HG03439 (cell line): ENCODE measurements at regions not wholly inside any gene's neighbourhood (a gene's known extent, or its start where the extent isn't known, plus 50 kb on each side); places are given as distances from the start of the nearest gene placed in this dataset.

Experiments
- ATAC-seq: cut with Tn5 transposase; IDR thresholded peaks from one replicate; pipeline ENCODE4 v1.9.1; 2021; ENCODE audit warnings: mild to moderate bottlenecking, moderate library complexity; ENCODE audit not compliant: unreplicated experiment

DNA sequence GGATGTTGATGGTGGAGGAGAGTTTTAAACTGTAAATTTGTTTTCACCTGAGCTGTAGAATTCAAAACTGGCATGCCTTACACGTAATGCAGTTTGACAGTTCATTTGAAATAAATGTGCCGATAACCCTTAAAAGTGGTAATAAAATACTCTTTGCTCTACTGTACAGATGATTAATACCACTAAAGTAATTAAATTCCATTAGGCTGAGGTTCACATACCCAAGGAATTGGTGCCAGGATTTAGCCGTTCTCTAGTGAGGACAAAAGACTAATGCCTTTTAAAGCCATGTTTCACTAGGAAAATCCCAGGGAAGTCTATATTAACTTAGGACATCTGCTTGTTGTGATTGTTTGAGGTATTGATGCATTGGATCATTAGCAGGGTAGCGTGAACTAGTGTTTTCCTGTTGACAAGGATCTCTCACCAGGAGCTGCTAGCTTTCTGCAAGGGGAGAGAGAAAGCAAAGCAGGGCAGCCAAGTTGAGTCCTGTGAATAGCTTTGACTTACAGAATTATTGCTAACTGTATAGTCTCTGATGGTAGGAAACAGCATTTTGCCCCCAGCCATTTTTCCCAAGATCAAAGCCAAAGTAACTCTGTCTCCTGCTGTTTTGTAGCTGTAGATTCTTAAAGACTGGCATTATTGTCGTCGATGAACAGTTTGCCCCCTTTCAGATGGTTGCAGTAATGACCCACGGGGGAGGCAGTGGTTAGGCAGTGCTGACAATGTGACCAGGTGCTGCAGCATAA, 280.9 kb upstream of the FANCL start:
- ATAC-seq = no peak

DNA sequence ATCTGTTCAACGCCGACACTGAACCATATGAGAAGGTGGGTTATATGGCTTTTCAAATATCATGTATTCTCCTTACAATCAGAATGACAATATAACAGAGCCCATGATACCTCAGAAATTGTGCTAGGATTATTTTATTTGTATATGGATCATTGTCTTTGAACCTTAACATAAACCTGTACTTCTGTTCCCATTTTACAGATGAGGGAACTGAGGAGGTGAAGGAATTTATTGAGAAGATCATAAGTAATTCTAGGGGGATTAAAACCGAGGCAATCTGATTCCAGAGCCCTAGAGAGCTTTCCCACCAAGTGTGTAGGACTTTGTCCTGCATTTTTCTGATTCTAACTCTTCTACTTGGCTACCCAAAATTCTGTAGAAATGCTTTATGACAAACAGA, 279.8 kb upstream of the FANCL start:
- no peak for ATAC-seq

DNA sequence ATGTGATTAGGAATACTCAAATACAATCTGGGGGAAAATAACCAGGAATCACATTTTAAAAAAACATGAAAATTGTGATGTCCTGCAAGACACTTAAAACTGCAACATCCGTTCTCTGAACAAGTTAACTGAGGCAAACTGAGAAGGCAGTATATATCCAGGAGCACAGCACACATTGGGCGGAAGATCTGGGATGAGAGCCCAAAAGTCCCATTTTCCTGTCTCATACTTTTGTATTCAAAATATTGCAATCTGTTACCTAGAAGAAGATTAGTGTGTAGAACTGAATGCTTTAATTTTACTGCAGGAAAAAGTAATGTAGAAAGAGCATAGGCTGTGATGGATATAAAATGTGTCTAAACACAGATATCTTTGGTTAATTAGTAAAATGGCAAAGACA, 276.8 kb upstream of the FANCL start:
- no peak for ATAC-seq

DNA sequence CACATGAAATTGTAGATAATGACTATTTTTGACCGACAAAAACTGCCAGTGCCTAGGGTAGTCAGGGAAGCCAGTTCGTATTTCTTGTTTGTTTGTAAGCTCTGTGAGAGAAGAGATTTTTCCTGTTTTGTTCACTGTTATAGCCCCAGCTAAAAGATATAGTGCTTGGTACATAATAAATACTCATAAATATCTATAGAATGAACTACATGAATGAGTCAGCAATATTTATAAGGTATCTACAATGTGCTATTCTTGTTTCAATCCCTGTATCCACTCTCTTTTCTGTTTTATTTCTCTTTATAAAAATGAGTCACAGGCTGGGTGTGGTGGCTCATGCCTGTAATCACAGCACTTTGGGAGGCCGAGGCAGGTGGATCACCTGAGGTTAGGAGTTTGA, 275.6 kb upstream of the FANCL start:
- no peak for ATAC-seq

DNA sequence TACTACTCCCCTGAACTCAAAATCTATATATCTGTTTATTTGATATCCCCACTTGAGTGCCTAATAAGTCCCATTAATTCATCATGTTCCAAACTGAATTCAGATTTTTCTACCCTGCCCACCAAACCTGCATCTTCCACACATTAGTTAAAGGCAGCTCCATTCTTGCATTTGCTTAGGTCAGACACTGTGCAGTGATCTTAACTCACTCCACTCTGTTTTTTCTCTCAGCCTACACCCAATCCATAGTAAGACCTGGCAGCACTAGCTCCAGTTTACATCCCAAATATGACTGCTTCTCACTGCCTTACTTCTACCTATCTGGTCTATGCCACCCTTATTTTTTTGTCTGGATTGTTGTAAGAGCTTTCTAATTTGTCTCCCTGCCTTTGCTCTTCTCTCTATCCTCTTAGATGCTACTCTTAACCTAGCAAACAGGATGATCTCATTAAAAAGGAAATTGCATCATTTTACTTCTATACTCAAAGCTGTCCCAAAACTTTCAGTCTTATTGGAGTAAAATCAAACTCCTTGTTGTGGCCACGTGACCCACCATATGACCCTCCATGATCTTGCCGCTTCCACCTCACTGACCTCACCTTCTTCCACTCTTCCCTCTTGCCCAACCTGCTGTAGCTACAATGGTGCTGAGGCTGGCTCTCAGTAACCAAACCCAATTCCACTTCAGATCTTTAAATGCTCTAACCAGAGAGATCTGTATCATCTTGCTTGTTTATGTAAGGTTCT, 274.9 kb upstream of the FANCL start:
- no peak for ATAC-seq

DNA sequence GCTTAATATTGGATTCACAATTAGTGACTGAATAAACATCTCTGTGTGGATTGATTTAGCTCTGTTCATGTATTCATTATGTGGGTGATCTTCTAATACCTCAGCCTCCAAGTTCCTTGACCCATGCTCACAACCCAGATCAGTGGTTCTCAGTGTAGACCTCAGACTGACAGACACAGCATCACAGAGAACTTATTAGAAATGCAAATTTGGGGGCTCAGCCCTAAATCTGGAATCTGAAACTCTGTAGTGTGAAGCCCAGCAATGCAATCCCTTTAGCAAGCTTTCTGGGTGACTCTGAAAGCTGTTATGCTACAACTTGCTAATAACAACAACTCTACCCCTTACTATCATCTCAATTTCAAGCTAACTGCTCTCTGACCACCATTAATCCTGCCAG, 273.1 kb upstream of the FANCL start:
- ATAC-seq = peak; percentile 91

DNA sequence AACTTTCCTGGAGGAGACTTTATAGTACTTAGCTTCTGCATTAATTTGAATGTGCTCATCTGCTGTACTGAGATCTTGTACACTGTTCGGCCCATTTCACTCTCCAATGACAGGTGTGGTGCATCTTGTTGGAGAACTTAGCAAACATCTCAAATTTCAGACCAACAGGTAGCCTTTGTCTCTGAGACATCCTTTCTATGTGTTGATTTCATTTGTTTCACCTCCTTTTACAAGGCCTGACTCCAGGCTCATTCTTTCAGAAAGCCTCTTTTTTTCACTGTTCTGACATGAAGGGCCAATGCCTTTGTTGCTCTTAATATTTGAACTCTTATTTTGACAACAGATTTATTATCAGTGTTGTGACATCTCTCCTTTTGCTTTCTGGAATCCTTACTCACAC, 271.8 kb upstream of the FANCL start:
- ATAC-seq = no peak

DNA sequence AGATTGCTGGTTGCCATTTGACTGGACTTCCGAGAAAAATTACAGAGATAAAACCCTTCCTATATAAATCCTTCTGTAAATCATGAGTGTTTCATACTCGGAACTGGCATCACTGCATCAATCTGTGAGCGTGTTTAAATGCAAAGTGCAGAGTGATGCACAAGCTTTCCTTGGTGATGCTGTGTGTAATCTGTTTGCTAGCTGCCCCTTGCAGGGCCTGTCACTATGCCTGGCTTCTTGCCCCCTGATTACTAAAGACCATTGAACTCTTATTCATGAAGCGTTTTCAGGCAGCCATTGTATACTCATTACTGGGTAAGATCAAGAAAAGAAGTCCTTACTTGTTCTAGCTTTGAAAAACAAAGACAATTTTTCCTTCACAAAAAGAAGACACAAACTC, 266.9 kb upstream of the FANCL start:
- no peak for ATAC-seq

DNA sequence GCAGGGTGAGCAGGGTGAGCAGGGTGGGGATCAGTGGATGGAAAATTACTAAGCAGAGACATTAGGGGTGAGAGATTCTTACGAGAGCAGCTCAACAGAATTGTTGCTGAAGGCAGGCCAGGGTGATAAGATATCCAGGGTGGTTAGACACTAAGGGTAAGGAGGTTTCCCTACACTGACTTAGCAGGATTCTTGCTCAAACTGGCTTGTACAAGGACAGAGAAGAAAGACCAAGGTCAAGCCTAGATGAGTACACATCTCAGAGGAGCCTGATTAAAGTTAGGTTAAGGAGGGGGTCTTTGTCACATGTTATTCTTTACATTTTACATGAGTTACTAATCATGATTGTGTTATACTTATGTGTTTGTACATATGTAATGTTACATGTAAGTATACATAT, 262.8 kb upstream of the FANCL start:
- ATAC-seq = no peak

DNA sequence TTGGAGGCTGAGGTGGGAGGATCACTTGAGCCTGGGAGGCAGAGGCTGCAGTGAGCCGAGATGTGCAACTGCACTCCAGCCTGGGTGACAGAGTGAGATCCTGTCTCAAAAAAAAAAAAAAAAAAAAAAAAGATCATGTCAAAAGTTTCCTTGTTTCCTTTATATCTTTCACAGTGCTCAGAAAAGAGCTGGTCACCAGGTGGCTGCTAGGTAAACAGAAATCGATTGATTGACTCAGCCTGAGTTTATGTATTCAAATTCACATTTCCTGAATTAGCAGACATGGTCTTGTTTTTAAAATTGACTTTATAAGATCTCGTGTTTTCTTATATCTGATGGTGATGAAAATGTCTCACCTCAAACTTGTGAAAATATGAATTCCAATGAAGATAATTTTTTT, 261.8 kb upstream of the FANCL start:
- ATAC-seq = no peak

DNA sequence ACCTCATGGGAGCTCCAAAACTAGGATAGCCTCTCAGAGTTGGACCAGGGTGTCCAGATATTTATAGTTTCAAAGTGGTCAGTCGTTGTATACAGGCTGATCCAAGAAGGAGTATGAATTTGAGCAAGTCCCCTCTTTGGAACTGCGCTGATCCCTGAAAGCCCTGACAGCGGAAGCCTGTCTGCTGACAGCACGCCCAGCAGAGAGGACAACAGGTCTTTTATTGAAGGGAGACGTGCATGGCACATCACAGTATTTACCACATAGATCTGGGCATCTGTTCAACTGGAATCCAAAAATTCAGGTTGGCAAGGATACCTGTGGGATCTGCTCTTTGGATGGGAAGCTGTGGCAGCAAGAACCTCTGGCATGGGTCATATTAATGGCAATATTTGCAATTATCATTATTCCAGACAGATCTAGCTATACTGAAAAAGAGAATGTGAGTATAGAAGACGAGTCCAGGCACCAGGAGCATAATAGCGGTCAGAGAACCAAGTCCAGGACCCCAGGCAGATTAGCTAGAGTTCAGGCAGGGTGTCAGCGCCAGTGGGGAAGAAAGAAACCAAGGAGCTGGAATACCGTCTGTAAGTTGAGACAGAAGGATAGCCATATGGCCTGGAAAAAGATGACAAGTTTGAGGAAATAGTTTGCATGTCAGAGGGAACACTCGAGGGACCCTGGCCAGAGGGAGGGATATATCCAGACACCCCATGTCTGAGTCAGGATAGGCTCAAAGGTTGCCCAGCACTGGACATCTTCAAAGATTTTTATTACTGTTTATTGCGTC, 260.4 kb upstream of the FANCL start:
- ATAC-seq = no peak

DNA sequence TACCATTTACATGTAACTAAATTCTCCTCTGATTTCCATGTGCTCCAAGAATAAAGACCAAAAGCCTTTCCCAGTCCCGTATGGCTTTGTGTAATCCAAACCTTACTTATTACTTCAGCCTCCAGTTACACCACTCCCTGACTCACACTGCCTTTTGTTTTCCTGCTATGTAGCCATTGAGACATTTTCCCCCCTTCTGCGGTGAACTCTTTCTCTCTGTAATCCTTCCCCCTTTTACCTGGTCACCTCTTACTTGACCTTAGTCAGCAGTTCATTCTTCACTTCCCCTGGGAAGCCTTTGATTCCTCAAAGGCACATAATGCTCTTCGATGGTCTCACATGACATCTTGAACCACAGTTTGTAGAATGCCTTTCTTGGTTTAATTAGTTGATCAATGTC, 256.0 kb upstream of the FANCL start:
- ATAC-seq = no peak

DNA sequence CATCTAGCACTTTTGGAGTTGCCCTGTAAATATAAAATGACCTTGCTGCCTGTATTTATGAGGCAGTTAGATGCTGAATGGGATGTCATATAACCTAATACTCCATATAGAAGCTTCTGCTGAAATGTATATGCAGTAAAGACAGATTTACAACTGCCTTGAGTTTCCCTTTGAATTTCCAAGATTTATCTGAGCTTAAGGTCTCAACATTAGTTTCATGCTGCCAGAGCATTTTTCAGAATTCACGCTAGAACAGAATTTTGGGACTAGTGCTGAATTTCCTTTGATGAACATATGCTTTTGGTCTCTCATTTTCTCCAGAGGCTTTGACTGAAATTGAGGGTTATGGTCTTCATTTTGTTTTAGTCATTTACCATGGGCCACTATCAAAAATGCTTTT, 254.7 kb upstream of the FANCL start:
- no peak for ATAC-seq

DNA sequence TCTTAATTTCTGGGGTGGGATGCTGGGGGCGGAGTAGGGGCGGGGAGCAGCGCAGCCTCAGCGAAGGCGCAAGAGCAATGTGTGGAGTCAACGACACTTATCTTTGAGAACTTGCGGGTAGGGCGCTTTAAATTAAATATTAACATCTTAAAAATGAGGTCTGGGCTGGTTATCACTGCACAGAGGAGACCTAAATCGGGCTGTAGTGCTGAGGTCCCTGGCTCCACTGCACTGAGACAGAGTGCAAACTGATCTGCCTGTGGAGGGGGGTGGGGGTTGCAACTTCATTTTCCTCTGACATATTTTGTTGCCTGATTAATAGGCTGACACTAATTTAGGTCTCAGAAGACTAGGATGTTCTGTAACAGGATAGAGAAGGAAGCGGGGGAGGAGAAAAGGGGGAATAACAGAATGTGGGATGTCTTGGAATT, 253.0 kb upstream of the FANCL start:
- no peak for ATAC-seq

DNA sequence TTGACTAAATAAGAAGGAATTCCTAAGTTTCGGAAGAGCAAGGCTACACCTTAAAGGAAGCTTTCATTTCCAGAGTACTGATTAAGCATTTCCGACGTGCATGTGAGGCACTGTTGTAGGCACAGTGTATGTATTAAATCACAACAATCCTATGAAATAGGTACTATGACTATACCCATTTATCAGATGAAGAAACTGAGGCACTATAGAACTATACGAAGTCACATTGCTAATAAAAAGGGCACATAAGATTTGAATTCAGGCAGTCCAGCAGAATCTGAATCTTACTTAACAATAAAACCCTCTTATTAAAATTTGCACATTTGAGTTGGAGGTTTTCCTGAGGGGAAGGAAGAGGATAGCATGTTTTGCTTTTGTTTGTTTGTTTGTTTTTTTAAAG, 243.5 kb upstream of the FANCL start:
- ATAC-seq = no peak

DNA sequence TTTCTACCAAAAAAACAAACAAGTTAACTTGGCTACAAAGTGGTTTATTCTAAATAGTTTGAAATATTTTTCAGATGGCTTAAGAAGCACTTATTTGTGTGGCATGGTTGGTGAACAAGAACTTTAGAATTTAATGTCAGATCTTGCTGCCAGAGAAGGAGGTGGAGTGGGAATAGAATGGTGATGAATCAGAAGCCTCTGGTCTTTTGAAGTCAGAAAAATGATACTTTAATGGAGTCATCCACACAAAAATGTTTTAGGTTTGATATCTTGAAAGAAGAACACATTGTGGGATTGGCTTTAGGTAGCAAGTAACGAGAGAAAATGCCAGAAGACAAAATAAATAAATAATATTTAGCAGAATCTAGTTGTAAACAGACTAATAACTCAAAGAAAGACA, 243.1 kb upstream of the FANCL start:
- ATAC-seq = no peak

DNA sequence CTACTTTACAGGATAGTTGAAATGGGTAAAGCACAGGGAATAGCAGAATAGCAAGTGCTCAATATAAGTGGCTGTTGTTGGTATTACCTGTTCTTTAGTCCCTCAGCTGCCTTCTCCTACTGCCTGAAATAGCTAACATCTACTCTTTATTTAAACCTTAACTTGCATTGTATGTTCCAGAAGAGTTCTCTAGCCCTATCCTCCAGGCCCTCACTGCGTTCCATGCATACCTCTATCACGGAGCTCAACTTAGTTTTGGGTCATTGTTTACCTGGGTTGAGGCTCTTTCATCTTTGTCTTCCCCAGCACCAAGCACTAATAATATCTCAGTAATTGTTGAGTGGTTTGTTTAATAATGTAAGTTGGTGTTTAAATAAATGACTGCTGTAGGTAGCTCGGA, 242.2 kb upstream of the FANCL start:
- no peak for ATAC-seq

DNA sequence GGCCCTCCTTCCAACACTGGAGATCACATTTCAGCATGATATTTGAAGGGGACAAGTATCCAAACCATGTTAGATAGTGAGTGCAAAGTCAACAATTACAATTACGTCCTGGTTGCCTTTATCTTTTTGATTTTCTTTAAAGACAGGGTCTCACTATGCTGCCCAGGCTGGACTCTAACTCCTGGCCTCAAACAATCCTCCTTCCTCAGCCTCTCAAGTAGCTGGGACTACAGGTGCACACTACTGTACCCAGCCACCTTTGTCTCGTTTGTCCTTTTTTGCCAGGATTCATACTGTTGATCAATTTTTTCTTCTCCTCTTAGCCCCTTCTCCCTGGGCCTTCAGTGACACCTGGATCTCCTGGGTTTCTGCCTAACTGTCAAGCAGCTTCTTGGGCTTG, 240.5 kb upstream of the FANCL start:
- no peak for ATAC-seq

DNA sequence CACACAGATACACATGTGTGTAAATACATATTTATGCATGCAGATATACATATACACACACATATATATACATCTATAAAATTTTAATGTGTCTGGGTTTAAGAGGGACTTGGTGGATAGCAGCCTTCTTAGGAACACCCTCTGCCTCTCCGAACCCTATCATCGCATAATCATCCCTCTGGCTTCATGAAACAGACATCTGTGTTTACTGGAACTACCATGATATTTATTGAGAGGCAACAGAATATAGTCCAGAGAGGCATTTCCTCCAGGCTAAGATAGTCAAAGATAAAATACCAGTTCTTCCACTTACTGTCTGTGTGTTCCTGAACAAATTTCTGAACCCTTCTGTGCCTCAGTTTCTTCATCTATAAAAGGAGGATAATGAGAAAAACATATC, 239.0 kb upstream of the FANCL start:
- no peak for ATAC-seq

DNA sequence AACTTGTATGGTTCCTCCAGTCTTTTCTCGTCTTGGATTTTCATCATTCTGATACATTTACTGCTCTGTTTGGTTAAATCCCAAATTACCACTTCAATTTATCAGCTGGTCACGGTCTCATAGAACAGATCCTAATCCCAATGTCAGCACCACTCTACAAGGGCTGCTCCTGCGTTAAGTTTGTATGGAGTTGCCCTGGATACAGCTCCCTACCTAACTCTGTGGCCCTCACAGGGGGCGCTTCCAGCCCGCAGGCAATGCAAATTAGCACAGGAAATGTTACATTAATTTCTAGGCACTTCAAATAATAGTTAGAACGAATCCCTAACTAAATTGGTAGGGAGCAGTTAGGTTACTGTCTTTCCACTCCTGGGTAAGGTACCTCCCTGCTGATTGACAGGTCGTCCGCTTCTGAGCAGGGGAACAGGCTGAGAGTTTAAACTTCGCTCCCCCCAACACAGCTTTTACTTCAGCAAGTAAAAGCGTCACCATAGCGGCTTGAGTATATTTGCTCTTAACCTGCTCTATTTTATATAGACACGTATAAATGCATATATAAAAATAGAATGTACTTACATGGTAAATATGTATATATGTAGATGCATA, 238.5 kb upstream of the FANCL start:
- ATAC-seq = no peak

DNA sequence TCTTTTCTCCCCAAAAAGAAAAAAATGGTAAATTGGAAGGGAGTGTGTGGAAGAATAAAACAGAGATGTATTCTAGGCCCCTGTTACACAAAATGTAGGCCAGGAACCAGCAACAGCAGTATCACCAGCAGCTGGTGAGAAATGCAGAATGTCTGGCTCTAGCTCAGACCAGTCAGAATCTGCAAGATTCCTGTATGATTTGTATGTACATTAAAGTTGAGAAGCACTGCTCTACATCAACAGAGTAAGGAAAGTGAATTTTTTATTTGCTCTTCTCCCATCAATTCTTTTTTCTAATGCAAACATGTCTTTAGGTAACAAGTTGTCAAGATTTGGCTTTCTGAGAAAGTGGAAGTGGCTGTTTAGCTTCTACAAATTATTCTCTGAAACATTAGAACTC, 235.4 kb upstream of the FANCL start:
- no peak for ATAC-seq
